ENCODE measurements at regions not wholly inside any gene's neighbourhood (a gene's known extent, or its start where the extent isn't known, plus 50 kb on each side); places are given as distances from the start of the nearest gene placed in this dataset.
A peak's percentile ranks its signal among the peaks of the same experiment; 100 is the strongest.
"Not testable (repeated sequence)": the region's sequence is repeated elsewhere in the genome, so short reads cannot be mapped to it uniquely, and the experiment has no call there.

- DNase-seq, result no peak
Measured at GRCh38 chr2:121818546-121818945, 63.1 kb downstream of the TSN start.

GRCh38 chr2:121819846-121820245, 64.4 kb downstream of the TSN start:
- DNase-seq, result no peak

- no peak for DNase-seq
Measured at GRCh38 chr2:121821476-121822158, 66.2 kb downstream of the TSN start.

- no peak for DNase-seq
Measured at GRCh38 chr2:121824264-121824663, 68.8 kb downstream of the TSN start.

GRCh38 chr2:121825003-121825950, 69.8 kb downstream of the TSN start:
- DNase-seq, result peak; percentile 87

- no peak for DNase-seq
Measured at GRCh38 chr2:121826036-121826435, 70.6 kb downstream of the TSN start.

- no peak for DNase-seq
Measured at GRCh38 chr2:121828281-121828731, 72.9 kb downstream of the TSN start.

- DNase-seq, result no peak
Measured at GRCh38 chr2:121830809-121831208, 75.4 kb downstream of the TSN start.

- DNase-seq, result no peak
Measured at GRCh38 chr2:121831841-121832240, 76.4 kb downstream of the TSN start.

GRCh38 chr2:121832412-121833357, 77.2 kb downstream of the TSN start:
- DNase-seq, result no peak

GRCh38 chr2:121833358-121833723, 77.9 kb downstream of the TSN start:
- no peak for DNase-seq

- no peak for DNase-seq
Measured at GRCh38 chr2:121836611-121837010, 81.2 kb downstream of the TSN start.

- no peak for DNase-seq
Measured at GRCh38 chr2:121837591-121837990, 82.1 kb downstream of the TSN start.

- DNase-seq, result no peak
Measured at GRCh38 chr2:121838551-121838950, 83.1 kb downstream of the TSN start.

GRCh38 chr2:121839584-121839983, 84.1 kb downstream of the TSN start:
- no peak for DNase-seq

GRCh38 chr2:121849236-121849635, 93.8 kb downstream of the TSN start:
- no peak for DNase-seq

- not testable (repeated sequence) for DNase-seq
Measured at GRCh38 chr2:121853149-121853548, 97.7 kb downstream of the TSN start.

- no peak for DNase-seq
Measured at GRCh38 chr2:121855510-121855909, 100.1 kb downstream of the TSN start.

GRCh38 chr2:121856360-121856759, 100.9 kb downstream of the TSN start:
- no peak for DNase-seq

GRCh38 chr2:121858369-121858768, 102.9 kb downstream of the TSN start:
- DNase-seq, result no peak

GRCh38 chr2:121858847-121859246, 103.4 kb downstream of the TSN start:
- no peak for DNase-seq

- no peak for DNase-seq
Measured at GRCh38 chr2:121860033-121860757, 104.7 kb downstream of the TSN start.
